ENCODE measurements at regions not wholly inside any gene's neighbourhood (a gene's known extent, or its start where the extent isn't known, plus 50 kb on each side); places are given as distances from the start of the nearest gene placed in this dataset.

- no peak for FAIRE-seq
- no peak for DNase-seq (ENCODE audit: low spot score)
Measured at GRCh38 chr1:29644812-29645211, 408.5 kb downstream of the PTPRU start.

DNA sequence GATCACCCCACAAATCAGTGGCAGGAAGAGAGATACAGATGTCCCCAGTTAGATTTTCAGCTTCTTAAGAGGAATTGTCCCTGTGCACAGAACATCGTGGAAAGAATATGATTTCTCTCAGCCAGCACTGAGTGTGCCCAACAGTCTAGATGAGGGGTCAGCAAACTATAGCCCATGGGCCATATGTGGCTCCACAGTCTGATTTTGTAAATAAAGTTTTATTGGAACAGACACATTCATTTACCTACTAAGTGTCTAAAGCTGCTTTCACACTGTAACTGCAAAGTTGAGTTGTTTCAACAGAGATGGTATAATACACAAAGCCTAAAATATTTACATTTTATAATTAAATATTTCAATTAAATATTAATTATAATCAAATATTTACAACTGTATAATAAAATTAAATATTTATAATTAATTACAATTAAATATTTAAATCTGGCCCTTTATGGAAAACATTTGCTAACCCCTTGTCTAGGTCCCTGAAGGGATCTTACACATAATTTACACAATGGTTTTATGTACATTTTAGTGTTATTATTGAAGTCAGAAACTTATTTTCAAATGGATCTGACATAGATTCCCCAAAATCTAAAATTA, 407.6 kb downstream of the PTPRU start:
- DNase-seq (ENCODE audit: low spot score) (no peak), FAIRE-seq (peak; percentile 59)

- FAIRE-seq (no peak), DNase-seq (ENCODE audit: low spot score) (no peak)
Measured at GRCh38 chr1:29643281-29643680, 407.0 kb downstream of the PTPRU start.

DNA sequence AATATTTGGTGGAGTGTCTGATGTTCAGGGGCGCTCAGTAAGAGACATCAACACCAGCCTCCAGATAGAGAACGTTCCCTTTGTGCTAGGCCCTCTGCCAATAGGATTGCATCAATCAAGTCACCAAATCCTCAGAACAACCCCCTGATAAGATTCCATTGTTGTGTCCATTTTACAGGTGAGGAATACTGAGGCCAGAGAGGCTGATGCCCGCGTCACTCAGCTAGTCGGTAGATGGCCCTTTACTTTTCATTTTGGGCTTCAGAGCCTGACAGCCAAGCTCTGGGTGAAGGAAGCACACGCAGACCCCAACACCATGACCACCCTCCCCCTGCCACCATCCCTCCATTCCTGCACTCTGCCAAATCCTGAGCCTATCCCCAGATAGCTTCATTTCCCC, 406.2 kb downstream of the PTPRU start:
- no peak for FAIRE-seq
- no peak for DNase-seq (ENCODE audit: low spot score)

GRCh38 chr1:29641921-29642320, 405.6 kb downstream of the PTPRU start:
- FAIRE-seq, result no peak
- DNase-seq (ENCODE audit: low spot score), result no peak

- no peak for FAIRE-seq
- DNase-seq (ENCODE audit: low spot score), result no peak
Measured at GRCh38 chr1:29640428-29640785, 404.1 kb downstream of the PTPRU start.

DNA sequence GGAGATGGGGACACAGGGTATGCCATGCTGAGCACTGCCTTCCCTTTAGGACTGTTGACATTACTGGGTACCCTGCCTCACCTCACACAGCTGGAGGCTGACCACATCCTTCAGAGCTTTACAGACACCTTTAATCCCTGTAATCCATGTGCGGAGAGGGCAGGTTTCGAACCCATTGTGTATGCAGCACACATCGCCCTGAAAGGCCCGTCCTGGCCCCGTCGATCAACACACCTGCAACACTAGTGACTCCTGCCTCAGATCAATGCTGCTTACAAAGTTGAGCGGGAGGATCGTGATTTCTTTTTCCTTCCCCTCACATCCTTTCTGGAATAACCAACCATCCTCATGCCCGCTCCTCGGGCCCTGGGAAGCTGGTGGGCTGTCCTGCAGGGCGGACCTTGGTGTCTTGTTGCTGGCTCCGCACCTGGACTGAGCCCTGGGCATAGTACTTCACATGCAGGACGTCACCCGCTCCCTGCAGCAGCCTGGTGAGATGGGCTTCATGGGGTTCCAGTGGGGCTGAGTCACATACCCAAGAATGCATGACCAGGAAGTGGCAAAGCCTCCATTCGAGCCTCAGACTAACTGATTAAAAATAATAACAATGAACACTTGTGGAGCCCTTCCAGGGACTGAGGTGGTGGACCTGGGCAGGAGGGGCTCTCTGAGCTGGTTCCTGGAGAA, 403.6 kb downstream of the PTPRU start:
- DNase-seq (ENCODE audit: low spot score) (peak; percentile 88), FAIRE-seq (peak; percentile 85)

DNA sequence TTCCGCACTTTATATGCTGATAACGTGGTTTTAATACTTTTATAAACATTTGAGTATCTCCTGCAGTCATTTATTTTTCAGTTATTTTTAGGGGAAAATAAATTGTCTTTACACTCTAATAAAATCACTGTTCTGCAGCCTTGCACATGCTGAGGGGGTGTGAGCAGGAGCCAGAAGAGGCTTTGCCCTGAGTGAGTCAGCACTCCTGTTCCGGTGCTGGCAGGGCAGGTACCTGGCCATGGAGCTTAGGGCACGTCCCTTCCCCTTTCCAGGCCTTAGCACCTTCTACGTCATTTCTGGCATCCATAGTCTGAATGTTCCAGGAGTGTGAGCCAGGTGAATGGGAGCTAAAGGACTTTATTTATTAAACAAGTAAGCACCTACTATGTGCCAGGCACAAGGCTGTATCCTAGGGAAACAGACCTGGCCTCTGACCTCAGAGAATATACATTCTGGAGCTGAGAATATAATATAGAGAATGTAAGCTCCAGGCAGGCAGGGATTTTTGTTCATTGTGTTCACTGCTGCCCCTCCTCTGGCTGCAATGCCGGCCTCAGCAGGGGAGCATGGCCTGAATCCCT, 402.9 kb downstream of the PTPRU start:
- DNase-seq (ENCODE audit: low spot score), result no peak
- no peak for FAIRE-seq

DNA sequence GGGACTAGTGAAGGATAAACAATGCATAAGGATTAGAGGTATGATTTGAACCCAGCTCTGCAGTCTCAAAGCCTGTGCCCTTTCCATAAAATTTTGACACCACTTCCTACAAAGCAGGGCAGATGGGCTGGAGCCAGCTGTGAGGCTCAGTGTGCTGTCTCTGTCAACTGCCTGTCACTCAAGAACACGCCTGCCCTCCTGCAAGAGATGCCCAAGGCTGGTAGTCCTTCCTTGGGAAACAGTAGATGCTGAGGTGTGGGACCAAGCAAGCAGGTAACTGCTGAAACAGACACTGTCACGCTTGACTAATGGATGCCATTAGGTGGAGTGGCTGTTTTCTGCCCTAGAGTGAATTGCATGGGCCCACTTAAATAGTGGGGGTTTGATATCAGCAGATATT, 402.0 kb downstream of the PTPRU start:
- DNase-seq (ENCODE audit: low spot score), result no peak
- FAIRE-seq, result no peak

DNA sequence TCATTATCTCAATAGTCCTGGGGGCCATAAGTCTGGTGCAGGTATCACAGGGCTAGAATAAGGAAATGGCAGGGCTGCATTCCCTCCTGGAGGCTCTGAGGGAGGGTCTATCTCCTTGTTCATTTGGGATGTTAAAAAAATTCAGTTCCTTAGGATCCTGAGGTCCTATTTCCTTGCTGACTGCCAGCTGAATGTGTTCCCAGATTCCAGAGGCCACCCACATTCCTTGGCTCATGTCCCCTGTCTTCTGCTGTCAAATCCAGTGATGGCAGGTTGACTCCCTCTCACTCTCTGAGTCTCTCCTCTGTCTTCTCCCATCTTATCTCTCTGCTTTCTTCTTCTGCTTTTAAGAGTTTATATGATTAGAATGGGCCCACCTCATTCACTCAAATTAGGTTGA, 400.6 kb downstream of the PTPRU start:
- FAIRE-seq, result no peak
- no peak for DNase-seq (ENCODE audit: low spot score)

GRCh38 chr1:29635501-29636263, 399.4 kb downstream of the PTPRU start:
- no peak for FAIRE-seq
- DNase-seq (ENCODE audit: low spot score), result no peak

GRCh38 chr1:29634746-29635335, 398.5 kb downstream of the PTPRU start:
- FAIRE-seq (no peak), DNase-seq (ENCODE audit: low spot score) (no peak)

GRCh38 chr1:29634324-29634723, 398.0 kb downstream of the PTPRU start:
- DNase-seq (ENCODE audit: low spot score) (no peak), FAIRE-seq (no peak)

DNA sequence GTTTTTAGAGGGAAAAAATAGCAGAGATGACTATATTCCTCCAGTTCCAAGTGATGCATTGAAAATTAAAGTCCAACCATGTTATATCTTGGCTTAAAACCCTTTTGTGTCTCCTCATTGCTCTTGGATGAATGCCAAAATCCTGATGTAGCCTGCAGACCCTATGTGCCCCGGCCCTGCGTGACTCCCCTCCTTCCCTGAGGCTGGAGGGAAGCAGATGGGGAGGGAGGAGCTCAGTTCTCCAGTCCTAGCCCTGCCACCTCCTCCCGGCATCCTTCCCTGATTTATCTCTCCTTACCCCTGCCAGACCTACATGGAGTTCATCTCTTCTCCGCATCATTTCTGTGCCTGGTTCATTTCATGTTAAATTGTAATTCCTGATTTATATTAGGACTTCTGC, 397.4 kb downstream of the PTPRU start:
- DNase-seq (ENCODE audit: low spot score) (no peak), FAIRE-seq (no peak)

DNA sequence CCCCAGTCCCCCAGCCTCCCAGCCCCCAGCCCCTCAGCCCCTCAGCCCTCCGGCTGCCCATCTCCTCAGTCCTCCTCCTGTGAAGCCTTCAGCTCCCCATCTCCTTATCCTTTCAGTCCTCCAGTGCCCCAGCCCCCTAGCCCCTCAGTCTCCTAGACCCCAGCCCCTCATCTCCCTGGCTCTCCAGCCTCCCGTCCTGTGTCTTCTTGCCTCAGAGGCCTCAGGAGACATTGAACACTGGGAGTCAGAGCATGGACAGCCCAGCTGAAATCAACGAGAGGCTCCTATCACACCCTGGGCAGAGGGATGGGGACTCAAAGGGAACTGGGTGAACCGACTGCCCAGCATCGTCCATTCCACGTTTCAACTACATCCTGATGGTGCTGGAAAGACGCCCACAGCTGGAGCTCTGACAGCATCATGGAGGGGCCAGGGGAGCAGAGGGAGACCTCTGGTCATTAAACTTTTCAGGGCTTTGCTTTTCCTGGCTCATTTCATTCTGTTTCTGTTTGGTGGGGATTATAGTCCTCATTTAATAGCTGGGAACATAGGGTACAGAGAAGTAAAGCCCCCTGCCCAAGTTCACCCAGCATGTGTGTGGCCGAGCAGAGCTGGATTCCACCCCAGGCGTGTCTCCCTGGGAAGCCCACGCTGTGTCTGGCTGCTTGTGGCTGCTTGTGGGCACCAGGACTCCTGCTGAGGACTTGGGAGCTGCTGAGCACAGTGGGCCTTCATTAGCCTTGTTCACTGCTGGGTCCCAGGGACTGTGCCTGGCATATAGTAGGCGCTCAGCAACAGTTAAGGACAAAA, 396.7 kb downstream of the PTPRU start:
- no peak for FAIRE-seq

GRCh38 chr1:29631836-29632805, 395.8 kb downstream of the PTPRU start:
- no peak for FAIRE-seq
- DNase-seq (ENCODE audit: low spot score), result no peak

More for the DNA sequence above, 396.7 kb downstream of the PTPRU start:
- no peak for DNase-seq (ENCODE audit: low spot score)

DNA sequence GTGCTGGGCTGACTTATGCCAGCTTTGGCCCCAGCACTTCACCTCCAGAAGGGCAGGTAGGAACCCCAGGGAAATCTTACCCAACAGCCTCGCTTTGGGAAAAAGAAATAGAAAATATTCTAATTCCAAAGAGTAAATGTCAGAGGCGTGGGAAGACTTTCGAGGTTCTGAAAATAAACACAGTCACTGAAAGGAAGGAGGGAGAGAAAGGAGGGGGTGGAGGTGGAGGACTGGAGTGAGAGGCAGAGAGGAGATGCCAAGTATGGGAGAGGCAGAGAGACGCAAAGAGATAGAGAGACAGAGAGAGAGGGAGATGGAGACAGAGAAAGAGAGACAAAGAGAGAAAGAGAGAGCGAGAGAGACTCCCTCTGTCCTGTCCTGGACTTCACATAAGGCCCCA, 395.0 kb downstream of the PTPRU start:
- DNase-seq (ENCODE audit: low spot score) (no peak), FAIRE-seq (no peak)

GRCh38 chr1:29630756-29631155, 394.4 kb downstream of the PTPRU start:
- no peak for FAIRE-seq

DNA sequence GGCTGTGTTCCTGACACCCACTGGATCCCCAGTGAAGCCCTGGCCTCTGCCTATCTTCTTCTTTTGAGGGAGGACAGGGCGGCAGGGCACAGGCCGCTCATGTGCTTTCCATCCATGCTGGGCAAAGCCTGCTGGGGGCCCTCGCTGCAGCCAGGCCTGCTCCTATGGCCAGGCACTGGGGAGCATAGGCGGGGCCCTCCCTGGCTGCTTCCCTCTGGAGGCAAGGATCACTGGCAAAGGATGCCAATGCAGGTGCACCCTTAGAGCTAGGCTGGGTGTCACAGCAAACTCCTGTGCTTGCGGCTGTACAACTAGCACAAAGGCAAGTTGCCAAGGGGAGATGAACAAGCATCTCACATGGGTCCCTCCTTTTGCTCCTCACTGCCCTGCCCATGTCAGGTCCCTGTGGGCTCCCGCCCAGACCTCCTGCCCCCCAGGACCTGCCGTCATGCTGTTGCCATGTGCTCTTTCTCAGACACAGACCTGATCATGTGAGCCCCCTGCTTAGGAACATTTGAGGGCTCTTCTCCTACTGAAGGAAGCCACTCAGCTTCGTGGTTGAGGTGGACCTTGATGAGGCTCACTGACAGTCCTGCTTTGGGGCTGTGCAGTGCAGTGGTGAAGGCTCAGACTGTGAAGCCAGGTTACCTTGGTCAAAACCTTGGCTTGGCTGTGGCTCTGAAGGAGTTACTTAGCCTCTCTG, 393.6 kb downstream of the PTPRU start:
- DNase-seq (ENCODE audit: low spot score) (no peak), FAIRE-seq (no peak)

More at GRCh38 chr1:29630756-29631155, 394.4 kb downstream of the PTPRU start:
- no peak for DNase-seq (ENCODE audit: low spot score)

All from RCC 7860 (cell line).